Endothelial cell of umbilical vein (primary cell): ENCODE measurements at regions not wholly inside any gene's neighbourhood (a gene's known extent, or its start where the extent isn't known, plus 50 kb on each side); places are given as distances from the start of the nearest gene placed in this dataset.

Experiments
- BruUV-seq: library from RNA; stranded (reverse); fragments of 400-500 nt; replicated peaks from 2 replicates; lab custom pipeline; 2021; lab: Mats Ljungman, UMichigan
- CTCF ChIA-PET: fragments of 300-600, 350-600 bp; sonication (Branson Sonifier 250); formaldehyde crosslinking; loops from one replicate; lab custom pipeline; 2021; ENCODE audit warnings: antibody characterized with exemption, inconsistent platforms; lab: Charles Lee
- POLR2A ChIA-PET: fragments of 300-600, 350-600 bp; sonication (Branson Sonifier 250); formaldehyde crosslinking; loops from one replicate; lab custom pipeline; 2021; ENCODE audit warnings: antibody characterized with exemption, inconsistent platforms; lab: Charles Lee
- DNase-seq: peaks from one replicate; pipeline ENCODE4 v3.0.0-alpha.2; 2011; ENCODE audit warnings: low read depth, low spot score
- FAIRE-seq: peaks from 2 replicates; lab custom pipeline; 2011; peaks lifted over from hg19 to GRCh38; lab: Jason Lieb, UNC
- H2AFZ ChIP-seq: 2 replicates; pipeline ENCODE4 v1.6.0; 2012; ENCODE audit warnings: low read depth, low read length, control low read depth, inconsistent platforms
- H3K27ac ChIP-seq: 2 replicates; pipeline ENCODE4 v1.5.1; 2011; ENCODE audit warnings: low read depth, mild to moderate bottlenecking, control low read depth, low read length, moderate library complexity; ENCODE audit not compliant: insufficient read depth
- H3K27me3 ChIP-seq, 2 experiments: 2 replicates each; pipeline versions ENCODE4 v1.6.0 to v1.6.1; 2011; ENCODE audit warnings: low read length in 2 of 2, mixed read lengths in 1 of 2; ENCODE audit not compliant: control insufficient read depth in 2 of 2, insufficient read depth in 2 of 2
- H3K36me3 ChIP-seq, 2 experiments: 2 replicates in 1 of 2; 3 replicates in 1 of 2; pipeline ENCODE4 v1.5.1; 2011; ENCODE audit warnings: low read length in 2 of 2, mild to moderate bottlenecking in 1 of 2, moderate library complexity in 1 of 2; ENCODE audit not compliant: control insufficient read depth in 2 of 2, insufficient read depth in 2 of 2; ENCODE audit errors: extremely low read depth in 1 of 2
- H3K4me1 ChIP-seq: 3 replicates; pipeline ENCODE4 v1.5.1; 2011; ENCODE audit warnings: mild to moderate bottlenecking, low read length; ENCODE audit not compliant: control insufficient read depth, insufficient read depth; ENCODE audit errors: extremely low read depth
- H3K4me2 ChIP-seq: 2 replicates; pipeline ENCODE4 v1.6.1; 2011; ENCODE audit warnings: low read length, control low read depth, mixed read lengths; ENCODE audit not compliant: insufficient read depth
- H3K4me3 ChIP-seq, 3 experiments: fragments of 200-600 bp in 1 of 3; sonication (generic), shearing (Covaris generic) in 1 of 3; replicated peaks in 1 of 3; 2 replicates each; pipeline ENCODE4 v1.5.1; 2011 to 2016; ENCODE audit warnings: control low read depth in 3 of 3, low read length in 3 of 3, mild to moderate bottlenecking in 2 of 3, inconsistent platforms in 1 of 3, low read depth in 1 of 3, moderate library complexity in 1 of 3; ENCODE audit not compliant: insufficient read depth in 1 of 3
- H3K79me2 ChIP-seq: 2 replicates; pipeline ENCODE4 v1.6.0; 2012; ENCODE audit warnings: low read length, inconsistent platforms; ENCODE audit not compliant: control insufficient read depth, insufficient read depth
- H3K9ac ChIP-seq: replicated peaks from 2 replicates; pipeline ENCODE3; 2011; ENCODE audit warnings: low read length, control low read depth; ENCODE audit not compliant: insufficient read depth; ENCODE audit errors: extremely low read depth
- H3K9me1 ChIP-seq: replicated peaks from 3 replicates; pipeline ENCODE4 v1.6.0; 2011; ENCODE audit warnings: mild to moderate bottlenecking, low read length; ENCODE audit not compliant: control insufficient read depth, insufficient read depth; ENCODE audit errors: extremely low read depth
- H3K9me3 ChIP-seq: replicated peaks from 2 replicates; pipeline ENCODE4 v1.5.1; 2012; ENCODE audit warnings: low read length, inconsistent platforms; ENCODE audit not compliant: control insufficient read depth, insufficient read depth
- H4K20me1 ChIP-seq: replicated peaks from 2 replicates; pipeline ENCODE3; 2011; ENCODE audit warnings: mild to moderate bottlenecking, low read length; ENCODE audit not compliant: control insufficient read depth, insufficient read depth; ENCODE audit errors: extremely low read depth
- CTCF ChIP-seq, 2 donors: IDR thresholded peaks; 1 replicate in 1 of 2; 2 replicates in 1 of 2; pipeline ENCODE4 v1.5.1; 2011; ENCODE audit warnings: low read length in 2 of 2, mild to moderate bottlenecking in 2 of 2, moderate library complexity in 2 of 2, control low read depth in 1 of 2, inconsistent platforms in 1 of 2, low read depth in 1 of 2; ENCODE audit not compliant: insufficient read depth in 1 of 2; ENCODE audit errors: extremely low read depth in 1 of 2
- EZH2 ChIP-seq: IDR thresholded peaks from 2 replicates; pipeline ENCODE4 v1.6.1; 2012; ENCODE audit warnings: borderline replicate concordance, low read depth, mild to moderate bottlenecking, moderate library complexity, low read length, inconsistent platforms; ENCODE audit not compliant: severe bottlenecking
- FOS ChIP-seq: IDR thresholded peaks from 2 replicates; pipeline ENCODE4 v1.6.1; 2011; ENCODE audit warnings: mild to moderate bottlenecking, low read length, moderate library complexity, borderline replicate concordance; ENCODE audit not compliant: insufficient read depth
- GATA2 ChIP-seq: IDR thresholded peaks from 2 replicates; pipeline ENCODE4 v1.7.0; 2011; ENCODE audit warnings: low read depth, mild to moderate bottlenecking, moderate library complexity, mixed read lengths, low read length; ENCODE audit not compliant: insufficient read length, insufficient read depth
- JUN ChIP-seq: IDR thresholded peaks from 2 replicates; pipeline ENCODE4 v1.6.1; 2011; ENCODE audit warnings: borderline replicate concordance, low read depth; ENCODE audit not compliant: insufficient read length, insufficient read depth
- MYC ChIP-seq: IDR thresholded peaks from one replicate; pipeline ENCODE4 v1.6.1; 2011; ENCODE audit warnings: mild to moderate bottlenecking, low read depth, low read length
- POLR2A ChIP-seq: IDR thresholded peaks from 2 replicates; pipeline ENCODE4 v1.6.1; 2012; ENCODE audit warnings: low read depth, mild to moderate bottlenecking, control low read depth, low read length
- POLR2AphosphoS5 ChIP-seq: IDR thresholded peaks from 2 replicates; pipeline ENCODE4 v1.6.1; 2012; ENCODE audit warnings: low read depth, mild to moderate bottlenecking, control low read depth, low read length, moderate library complexity; ENCODE audit not compliant: insufficient read depth
- dilution Hi-C: fragments of 300-500 bp; cut with MboI; formaldehyde crosslinking; loops from one replicate; pipeline ENCODE4 v1.15.0; 2019; ENCODE audit warnings: low sequenced_read_pairs; ENCODE audit not compliant: extremely low pct_ligation_motif_present
- intact Hi-C: fragments of 100-400 bp; cut with micrococcal nuclease; formaldehyde crosslinking; loops from one replicate; pipeline ENCODE4 v1.10.0; 2022
- TF ChIP-seq, protein P1 (sequence below): IDR thresholded peaks from 2 replicates; pipeline ENCODE4 v1.6.1; 2011; ENCODE audit not compliant: insufficient read depth, insufficient read length

DNA sequence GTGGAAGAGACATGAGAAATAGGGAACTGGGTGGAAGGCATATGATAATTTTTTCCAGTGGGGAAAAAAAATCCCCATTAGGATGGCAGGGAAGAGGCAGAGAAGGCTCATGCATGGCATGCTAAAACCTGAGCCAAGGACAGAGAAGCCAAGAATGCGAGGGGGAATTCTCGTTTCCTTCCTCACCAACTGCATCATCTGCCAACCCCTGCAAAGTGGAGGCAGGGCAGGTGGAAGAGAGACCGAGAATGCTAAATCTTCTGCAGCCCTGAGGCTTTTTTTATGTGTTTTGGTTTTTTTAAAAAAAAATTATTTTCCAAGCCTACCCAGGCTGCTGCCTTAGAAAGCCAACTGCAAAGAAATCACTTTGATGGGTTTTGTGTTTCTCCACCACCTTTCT, 54.3 kb upstream of the CCDC174 start:
- no peak overlapping the region for H3K4me2 ChIP-seq
- peaks cover 16 to 18% of the 10 kb centered on the region in 2 experiments for H3K27me3 ChIP-seq
- ChIA-PET POLR2A (no interaction called here), CTCF (no interaction called here)
- no peaks in the 10 kb centered on the region for H3K9me1 ChIP-seq
- H3K9ac ChIP-seq = no peak overlapping the region
- no peak overlapping the region for H3K4me3 ChIP-seq
- no peaks in the 10 kb centered on the region for H3K4me1 ChIP-seq
- H3K79me2 ChIP-seq = no peaks in the 10 kb centered on the region
- FAIRE-seq (no peak), DNase-seq (no peak)
- intact Hi-C loops (no loop called here), dilution Hi-C loops (no loop called here)
- no TSS peak for BruUV-seq
- H3K36me3 ChIP-seq = no peaks in the 10 kb centered on the region
- H3K9me3 ChIP-seq = no peaks in the 10 kb centered on the region
- no peak overlapping the region for H3K27ac ChIP-seq
- TF ChIP-seq JUN (no peak), POLR2A (no peak), GATA2 (no peak), CTCF (IDR thresholded peaks at IDR 0.05; ENCODE audit: extremely low read depth in 1 of 2, insufficient read depth in 1 of 2, low read depth in 1 of 2, low read length in 2 of 2) (no peak), EZH2 (no peak), POLR2AphosphoS5 (no peak), MYC (no peak), FOS (no peak)
- TF ChIP-seq, protein P1, sequence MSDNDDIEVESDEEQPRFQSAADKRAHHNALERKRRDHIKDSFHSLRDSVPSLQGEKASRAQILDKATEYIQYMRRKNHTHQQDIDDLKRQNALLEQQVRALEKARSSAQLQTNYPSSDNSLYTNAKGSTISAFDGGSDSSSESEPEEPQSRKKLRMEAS = no peak
- H4K20me1 ChIP-seq = no peaks in the 10 kb centered on the region
- no peak overlapping the region for H2AFZ ChIP-seq
